Left colon (tissue), 2 donors: ENCODE measurements at regions not wholly inside any gene's neighbourhood (a gene's known extent, or its start where the extent isn't known, plus 50 kb on each side); places are given as distances from the start of the nearest gene placed in this dataset.
"Not testable (repeated sequence)": the region's sequence is repeated elsewhere in the genome, so short reads cannot be mapped to it uniquely, and the experiment has no call there.

Source experiments
- ATAC-seq: fragments of 200-7000 bp; cut with Tn5 transposase; one replicate; pipeline ENCODE4 v1.9.1; 2020; ENCODE audit warnings: mild to moderate bottlenecking, moderate library complexity
- DNase-seq, 2 donors: peaks; one replicate each; pipeline ENCODE4 v3.0.0-alpha.2; 2020
- intact Hi-C, 2 donors: fragments of 100-400 bp; cut with DNase I in 1 of 2; cut with micrococcal nuclease in 1 of 2; formaldehyde crosslinking; loops; one replicate each; pipeline versions ENCODE4 v1.11.2 to v1.14.0; 2022; cut with DNase I, micrococcal nuclease
- donor health status: DM: no; HTN: no; CAD: no.
- donor health status: DM: yes; HTN: yes; CAD: no.

DNA sequence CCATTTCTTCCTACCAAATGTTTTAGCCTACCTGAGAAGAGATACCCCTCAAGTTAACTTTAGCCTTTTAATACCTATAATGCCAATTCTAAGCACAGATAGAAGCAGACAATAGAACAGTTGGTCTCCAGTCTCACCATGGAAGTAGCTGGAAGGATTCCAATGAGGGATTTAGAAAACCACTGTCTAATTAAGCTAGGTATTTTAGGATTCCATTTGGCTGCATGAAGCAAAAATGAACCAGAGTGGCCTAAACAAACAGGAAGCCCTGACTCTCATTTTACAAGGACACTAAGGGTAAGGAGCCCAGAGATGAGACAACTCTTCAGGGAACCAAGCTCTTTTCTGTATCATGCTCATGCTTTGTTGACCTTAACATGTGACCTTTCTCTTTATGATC, 199.2 kb downstream of the ALDH8A1 start:
- no peak for DNase-seq
- intact Hi-C loops = no loop called here
- no peak for ATAC-seq

DNA sequence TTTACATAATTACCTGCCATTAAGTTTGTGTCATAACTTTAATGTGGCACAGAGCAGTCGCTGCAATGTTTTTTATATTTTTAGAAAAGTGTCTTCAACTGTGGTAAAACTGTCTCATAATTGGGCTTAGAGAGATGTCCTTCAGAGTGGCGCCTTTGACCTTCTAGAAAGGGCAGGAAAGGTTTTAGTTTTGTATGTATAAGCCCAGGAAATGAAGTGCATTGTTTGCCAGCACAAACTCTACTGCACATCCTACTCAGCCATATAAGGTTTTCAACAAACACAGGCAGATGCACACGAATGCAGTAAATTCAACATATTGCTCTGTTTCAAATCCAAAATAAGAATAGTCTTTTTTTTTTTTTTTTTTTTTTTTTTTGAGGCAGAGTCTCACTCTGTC, 201.4 kb downstream of the ALDH8A1 start:
- intact Hi-C loops = no loop called here
- DNase-seq (no peak), ATAC-seq (no peak)

DNA sequence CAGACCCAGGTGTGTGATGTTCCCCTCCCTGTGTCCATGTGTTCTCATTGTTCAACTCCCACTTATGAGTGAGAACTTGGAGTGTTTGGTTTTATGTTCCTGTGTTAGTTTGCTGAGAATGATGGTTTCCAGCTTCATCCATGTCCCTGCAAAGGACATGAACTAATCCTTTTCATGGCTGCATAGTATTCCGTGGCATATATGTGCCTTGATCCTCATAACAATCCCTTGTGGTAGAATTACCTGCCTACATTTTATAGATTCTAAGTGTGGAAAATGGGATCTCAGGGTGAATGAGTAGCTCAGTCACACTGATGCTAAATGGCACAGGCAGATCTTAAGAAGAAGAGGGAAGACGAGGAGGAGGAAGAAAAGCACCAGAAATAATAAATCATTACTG, 202.7 kb downstream of the ALDH8A1 start:
- intact Hi-C loops, DNase-seq, ATAC-seq: not testable (repeated sequence)

DNA sequence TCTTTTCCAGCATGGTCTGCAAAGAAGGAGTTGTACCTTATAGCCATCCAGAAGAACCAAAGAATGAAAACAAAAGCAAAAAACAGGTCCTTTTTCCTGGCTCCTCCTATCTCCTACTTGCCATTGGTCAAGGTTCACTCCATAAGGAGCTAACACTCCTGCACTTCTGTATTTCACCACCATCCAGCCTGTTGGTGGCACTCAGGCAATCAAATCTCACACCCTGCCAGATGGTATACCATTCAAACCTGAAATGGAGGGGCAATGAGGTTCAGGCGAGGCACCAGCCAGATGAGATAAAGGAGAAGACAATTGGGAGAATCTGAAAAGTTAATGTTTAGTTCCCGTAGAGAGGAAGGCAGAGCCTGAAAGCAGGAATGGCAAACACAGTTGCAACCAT, 203.8 kb downstream of the ALDH8A1 start:
- no peak for DNase-seq
- peak; percentile 82 for ATAC-seq
- intact Hi-C loops = no loop called here

DNA sequence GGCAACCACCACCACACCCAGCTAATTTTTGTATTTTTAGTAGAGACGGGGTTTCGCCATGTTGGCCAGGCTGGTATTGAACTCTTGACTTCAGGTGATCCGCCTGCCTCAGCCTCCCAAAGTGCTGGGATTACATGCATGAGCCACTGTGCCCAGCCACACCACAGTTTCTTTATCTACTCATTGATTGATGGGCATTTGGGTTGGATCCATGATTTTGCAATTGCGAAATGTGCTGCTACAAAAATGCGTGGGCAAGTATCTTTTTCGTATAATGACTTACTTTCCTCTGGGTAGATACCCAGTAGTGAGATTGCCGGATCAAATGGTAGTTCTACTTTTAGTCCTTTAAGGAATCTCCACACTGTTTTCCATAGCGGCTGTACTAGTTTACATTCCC, 204.7 kb downstream of the ALDH8A1 start:
- intact Hi-C loops, DNase-seq, ATAC-seq: not testable (repeated sequence)

DNA sequence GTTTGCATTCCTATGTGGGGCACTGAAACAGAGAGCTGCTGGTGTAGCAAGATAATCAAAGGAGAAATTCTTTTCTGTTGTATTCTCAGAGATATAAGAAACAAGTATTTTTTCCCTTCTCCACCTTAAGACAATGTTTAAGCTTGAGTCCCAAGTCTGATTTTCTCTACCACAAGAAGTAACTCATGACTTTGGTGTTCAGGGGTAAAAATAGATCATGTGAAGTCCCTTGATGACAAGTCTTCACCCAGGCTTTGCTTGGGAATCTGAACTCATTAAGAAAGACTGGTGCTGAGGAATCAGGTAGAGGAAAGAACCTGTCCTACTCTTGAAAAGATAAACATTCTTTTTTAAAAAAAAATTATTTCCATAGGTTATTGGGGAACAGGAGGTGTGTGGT, 205.6 kb downstream of the ALDH8A1 start:
- ATAC-seq (no peak), DNase-seq (no peak)
- intact Hi-C loops = no loop called here

DNA sequence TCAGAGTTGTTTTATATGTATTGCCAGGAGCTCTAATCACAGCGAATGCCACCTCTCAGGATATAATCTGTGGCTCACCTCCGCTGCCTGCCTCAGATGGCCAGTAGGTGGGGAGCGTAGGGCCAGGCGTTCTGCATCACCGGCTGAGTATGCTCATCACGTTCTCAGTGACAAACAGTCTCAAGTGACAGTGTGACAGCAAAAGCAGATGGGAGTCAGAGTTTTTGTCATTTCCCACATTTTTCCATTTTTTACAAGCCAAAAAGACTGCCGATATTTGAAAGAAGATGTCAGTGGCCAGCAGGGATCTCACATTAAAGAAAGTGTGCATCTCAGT, 208.7 kb downstream of the ALDH8A1 start:
- ATAC-seq (no peak), DNase-seq (no peak)
- intact Hi-C loops = no loop called here

DNA sequence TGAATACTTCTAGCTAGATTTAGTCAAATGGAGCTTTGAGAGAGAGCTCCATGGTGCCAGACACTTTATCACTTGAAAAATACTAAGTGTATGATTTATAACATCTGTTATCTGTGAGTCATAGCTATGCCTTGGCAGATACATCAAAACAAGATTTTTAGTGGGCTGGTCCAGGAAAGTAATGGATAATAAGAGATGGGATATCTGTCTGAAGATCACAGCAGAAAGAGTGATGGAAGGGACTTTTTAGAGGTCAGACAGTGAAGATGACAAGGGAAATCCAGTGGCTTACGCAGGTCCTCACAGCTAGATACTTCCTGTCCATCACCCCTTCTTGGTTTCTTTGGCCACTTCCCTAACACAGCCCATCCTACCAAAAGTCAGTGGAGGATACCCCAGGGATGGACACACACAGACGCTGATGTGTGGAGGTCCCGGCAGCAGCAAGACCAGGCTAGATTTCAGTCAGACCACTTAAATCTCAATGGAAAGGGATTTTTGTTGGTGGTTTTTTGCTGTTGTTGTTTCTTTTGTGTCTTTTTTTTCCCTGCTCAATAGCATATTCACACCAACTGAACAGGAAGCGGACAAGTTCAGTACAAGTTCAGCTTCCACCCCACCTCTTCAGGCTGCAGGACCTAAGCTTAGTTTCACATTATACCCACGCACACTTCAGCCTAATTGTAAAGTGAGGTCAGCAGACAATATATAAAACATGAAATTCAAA, 209.3 kb downstream of the ALDH8A1 start:
- ATAC-seq (no peak), DNase-seq (no peak)
- intact Hi-C loops = no loop called here

DNA sequence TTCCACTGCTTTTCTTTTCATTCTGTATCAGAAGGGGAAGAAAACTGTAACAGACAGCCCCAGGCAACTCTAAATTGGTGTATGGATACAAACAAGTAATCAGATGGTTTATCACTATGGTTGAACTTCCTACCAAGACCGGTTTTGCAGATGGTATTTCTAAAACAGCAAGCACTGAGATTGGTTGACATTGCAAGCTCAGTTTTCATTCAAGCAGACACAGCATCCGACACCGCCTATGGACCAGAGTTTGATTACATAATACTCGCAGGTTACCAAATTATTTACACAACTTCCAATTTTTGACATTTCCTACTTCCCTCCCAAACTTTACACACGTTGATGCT, 209.9 kb downstream of the ALDH8A1 start:
- ATAC-seq (no peak), DNase-seq (no peak)
- intact Hi-C loops = no loop called here

DNA sequence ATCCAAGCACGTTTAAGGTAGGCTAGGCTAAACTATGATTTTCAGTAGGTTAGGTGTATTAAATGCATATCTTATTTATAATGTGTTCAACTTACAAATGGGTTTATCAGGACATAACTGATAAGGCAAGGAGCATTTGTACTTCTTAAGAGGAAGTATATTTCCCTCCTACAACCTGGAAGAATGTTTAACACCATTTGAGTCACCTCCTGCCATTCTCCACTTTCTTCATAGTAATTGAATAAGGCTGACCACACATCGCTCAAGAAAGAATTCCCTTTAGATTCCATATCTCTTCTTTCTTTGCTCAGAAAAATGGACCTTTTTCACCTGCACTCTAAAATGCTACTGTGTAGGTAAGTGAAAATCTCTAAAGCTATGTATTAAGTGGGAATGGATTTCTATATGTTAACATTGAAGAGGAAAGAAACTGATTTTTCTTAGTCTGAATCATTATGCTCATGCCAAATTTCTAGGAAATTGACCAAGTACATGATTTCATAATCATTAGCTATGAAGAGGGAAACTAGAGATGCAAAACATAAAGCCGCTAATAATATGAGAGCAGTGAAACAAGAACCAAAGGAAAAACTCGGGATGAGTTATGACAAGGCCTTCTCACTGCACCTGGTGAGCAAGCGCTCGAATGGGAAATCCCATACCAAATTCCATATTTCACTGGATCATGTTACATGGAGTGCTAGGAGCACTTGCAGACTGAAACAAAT, 210.4 kb downstream of the ALDH8A1 start:
- intact Hi-C loops = no loop called here

DNA sequence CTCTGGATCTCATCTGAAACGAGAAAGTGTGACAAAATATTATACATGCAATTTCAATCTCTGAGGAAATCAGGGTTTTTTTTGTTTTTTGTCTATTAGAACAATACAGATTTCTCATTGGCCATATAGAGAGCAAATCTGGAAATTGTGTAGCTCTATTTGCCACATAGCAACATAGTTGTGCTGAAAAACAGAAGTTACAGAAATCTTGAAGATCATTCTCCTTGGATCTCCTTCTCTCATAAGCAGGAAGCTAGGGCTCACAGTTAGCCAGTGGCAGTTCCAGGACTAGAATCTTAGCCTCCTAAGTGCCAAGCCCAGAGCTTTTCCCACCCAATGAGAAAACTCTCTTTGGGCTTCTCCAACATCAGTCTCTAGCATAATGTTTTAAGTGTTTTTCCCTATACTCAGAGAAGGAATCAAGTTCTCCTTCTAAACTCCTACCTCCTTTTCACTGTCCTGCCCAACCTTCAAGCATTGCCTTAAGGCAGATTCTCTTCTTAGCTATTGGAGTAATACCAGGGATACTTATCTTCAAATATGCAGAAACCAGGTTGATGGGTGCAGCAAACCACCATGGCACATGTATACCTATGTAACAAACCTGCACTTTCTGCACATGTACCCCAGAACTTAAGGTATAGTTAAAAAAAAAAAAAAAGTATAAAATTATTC, 211.6 kb downstream of the ALDH8A1 start:
- DNase-seq (no peak), ATAC-seq (no peak)
- intact Hi-C loops = no loop called here

More for the DNA sequence above, 210.4 kb downstream of the ALDH8A1 start:
- DNase-seq (no peak), ATAC-seq (no peak)

DNA sequence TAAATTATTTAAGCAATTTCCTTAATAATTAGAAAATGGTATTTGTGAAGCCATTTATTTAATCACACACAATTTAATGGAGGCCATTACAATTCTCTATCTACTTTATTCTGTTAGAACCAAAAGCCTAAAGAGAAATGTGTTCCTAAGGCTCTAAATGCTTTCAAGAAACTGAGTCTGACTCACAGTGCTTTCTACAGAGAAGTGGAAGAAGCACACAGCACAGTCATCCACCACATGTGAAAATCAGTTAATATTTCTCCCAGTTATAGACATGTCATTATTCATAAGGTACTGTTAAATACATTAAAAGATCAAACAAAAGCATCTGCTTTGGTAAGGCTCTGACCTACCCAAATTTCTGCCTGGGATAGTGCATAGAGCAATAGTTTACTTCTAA, 214.4 kb downstream of the ALDH8A1 start:
- intact Hi-C loops = no loop called here
- ATAC-seq = no peak
- no peak for DNase-seq

DNA sequence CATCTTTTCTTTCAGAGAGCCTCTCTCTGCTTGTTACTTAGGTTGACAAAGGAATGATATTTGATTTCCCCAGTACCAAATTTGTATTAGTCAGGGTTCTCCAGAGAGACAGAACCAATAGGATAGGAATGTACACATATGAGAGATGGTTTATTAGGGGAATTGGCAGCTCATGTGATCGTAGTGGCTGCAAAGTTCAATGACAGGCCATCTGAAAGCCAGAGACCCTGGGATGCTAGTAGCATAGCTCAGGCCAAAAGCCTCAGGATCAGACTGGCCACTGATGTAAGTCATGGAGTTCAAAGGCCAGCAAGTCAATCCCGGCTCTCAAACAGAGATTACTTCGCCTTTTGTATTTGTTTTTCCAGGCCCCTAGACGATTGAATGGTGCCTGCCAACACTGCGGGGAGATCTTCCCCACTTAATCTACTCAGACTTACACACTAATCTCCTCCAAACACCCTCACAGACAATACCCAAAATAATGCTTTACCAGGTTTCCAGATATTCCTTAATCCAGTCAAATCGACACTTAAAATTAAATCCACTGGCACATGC, 215.5 kb downstream of the ALDH8A1 start:
- intact Hi-C loops = no loop called here
- no peak for DNase-seq
- ATAC-seq = no peak

DNA sequence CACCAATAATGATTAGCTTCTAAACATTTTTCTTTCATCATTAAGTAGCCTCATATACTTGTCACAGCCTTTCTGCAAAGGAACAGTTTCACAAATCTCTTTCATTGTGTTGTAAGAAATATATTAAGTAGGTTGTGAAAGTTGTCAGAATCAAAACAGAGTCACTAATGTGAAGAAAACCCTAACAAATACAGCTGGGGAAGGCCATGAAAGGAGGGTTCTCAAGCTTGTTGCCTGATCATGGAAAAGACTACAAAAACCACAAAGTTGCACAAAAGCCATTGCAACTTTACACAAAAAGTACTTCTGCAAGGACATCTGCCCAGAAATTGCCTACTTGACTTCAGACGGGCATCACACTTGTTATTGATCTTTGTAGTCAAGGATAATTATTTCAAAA, 216.1 kb downstream of the ALDH8A1 start:
- DNase-seq = no peak
- ATAC-seq = no peak
- intact Hi-C loops = no loop called here

DNA sequence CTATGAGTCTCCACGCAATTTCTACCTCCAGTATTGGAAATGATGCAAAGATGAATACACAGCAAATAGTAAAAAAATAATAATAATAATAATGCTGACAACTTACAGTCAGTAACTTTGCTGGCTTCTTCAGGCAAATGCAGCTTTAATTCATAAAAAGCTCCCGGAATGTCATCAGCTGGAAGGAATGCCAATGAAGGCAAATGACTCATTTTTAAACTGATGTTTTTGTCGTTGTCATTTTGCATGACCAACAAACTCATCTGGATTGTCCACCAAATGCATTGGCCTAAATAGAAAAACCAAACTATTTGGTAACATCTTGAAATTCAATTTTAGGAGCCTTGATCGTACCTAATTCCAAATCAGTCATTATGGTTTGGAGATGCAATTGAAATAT, 217.1 kb downstream of the ALDH8A1 start:
- no peak for DNase-seq
- intact Hi-C loops = no loop called here
- no peak for ATAC-seq

DNA sequence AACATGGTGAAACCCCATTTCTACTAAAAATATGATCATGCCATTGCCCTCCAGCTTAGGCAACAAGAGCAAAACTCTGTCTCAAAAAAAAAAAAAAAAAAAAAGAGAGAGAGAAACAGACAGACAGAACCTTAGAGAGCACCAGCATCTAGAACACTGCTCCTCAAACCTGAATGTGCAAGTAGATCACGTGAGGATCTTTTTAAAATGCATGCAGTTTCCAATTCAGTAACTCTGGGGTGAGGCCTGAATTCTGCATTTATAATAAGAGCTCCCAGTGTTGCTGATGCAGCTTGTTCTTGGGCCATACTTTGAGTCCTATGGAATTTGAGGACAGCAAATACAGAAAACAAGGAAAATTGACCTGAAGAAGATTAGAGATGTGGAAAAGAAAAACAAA, 218.3 kb downstream of the ALDH8A1 start:
- DNase-seq = no peak
- intact Hi-C loops = no loop called here
- no peak for ATAC-seq

DNA sequence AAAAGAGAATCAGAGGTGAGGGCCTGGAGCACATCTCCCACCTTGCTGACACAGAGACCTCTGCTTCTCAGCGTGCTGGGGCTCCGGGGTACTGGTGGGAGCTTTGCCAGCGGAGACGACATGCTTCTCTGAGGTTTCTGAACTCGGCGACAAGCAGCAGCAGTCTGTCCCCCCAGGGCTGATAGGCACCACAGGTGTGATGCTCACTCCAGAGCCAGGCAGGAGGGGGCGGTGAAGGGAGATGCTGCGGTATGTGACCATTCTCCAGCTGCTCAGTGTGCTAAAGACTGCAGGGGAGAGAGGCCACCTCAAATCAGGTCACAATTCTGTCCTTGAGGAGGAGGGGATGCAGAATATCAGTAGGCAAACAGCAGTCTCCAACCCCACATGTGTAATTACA, 219.9 kb downstream of the ALDH8A1 start:
- DNase-seq (no peak), ATAC-seq (no peak)
- intact Hi-C loops = no loop called here

DNA sequence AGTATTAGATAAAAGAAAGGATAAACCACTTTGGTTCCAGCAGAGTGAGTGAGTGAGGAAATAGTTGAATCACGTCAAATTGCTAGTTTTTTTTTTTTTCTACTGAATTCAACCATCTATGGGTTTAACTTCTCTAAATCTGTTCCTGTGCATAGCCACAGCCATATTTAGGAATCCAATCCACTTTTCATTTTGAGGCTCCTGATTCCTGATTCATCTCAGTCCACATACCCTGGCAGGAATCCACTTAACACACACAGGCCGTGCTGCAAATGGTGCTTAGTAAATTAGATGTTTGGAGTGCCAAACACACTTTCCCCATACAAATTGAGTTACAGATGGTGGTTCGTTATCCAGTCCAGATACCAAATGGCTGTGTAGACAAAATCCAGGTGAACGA, 220.3 kb downstream of the ALDH8A1 start:
- DNase-seq (no peak), ATAC-seq (no peak)
- intact Hi-C loops = no loop called here

DNA sequence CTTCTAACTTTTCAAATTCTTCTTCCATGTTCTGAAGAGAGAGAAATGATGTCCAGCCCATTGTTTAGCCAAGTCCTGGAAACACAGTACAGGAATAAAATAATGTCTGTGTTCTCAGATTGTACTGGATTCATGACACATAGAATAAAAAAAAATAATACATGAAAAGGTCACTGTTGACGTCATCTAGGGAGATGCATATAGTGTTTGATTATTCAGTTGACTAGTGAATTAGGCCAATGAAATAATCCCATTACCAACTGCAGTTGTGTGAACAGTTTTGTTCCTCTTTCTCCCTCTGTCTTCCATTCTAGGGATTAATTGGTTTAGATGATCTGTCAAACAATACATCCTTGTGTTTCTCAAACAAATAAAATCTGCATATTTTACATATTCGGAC, 222.8 kb downstream of the ALDH8A1 start:
- intact Hi-C loops = no loop called here
- ATAC-seq = no peak

DNA sequence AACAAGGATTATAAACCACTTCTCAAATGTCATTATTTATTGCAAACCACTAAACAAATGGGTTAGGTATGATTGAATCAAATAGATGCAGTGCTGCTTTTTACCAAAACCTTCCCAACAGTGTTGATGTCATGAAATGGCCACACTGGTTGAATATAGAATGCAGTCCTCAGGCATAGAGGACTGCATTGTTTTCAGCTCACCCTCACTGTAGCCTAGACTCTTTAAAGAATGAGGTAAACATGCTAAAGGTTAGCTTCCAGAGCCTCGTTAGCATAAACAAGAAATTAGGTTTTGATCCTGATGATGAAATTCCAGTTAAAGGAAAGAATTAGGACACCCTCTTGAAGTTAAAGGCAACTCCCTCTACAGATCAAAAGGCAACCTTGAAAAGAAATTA, 224.3 kb downstream of the ALDH8A1 start:
- no peak for DNase-seq
- intact Hi-C loops = no loop called here
- ATAC-seq = no peak

More for the DNA sequence above, 222.8 kb downstream of the ALDH8A1 start:
- DNase-seq = no peak
